Lower leg skin (tissue), 3 donors: ENCODE measurements at regions not wholly inside any gene's neighbourhood (a gene's known extent, or its start where the extent isn't known, plus 50 kb on each side); places are given as distances from the start of the nearest gene placed in this dataset.

Experiments used
- CTCF ChIP-seq, 3 donors: fragments of 450-650 bp; IDR thresholded peaks; one replicate each; pipeline ENCODE4 v1.5.1; 2016; ENCODE audit warnings: antibody characterized with exemption in 3 of 3, mild to moderate bottlenecking in 3 of 3, moderate library complexity in 2 of 3
- POLR2A ChIP-seq, 2 donors: fragments of 450-650 bp; IDR thresholded peaks; one replicate each; pipeline ENCODE4 v1.6.1; 2016 to 2017; ENCODE audit warnings: antibody characterized with exemption in 2 of 2, mild to moderate bottlenecking in 1 of 2, moderate library complexity in 1 of 2

- TF ChIP-seq CTCF (IDR thresholded peaks at IDR 0.05) (no peak), POLR2A (IDR thresholded peaks at IDR 0.05) (no peak)
These were observed 728.6 kb upstream of the KLHL29 start for GRCh38 chr2:22656426-22656825.
